Smooth muscle cell (in vitro differentiated cells): ENCODE measurements at regions not wholly inside any gene's neighbourhood (a gene's known extent, or its start where the extent isn't known, plus 50 kb on each side); places are given as distances from the start of the nearest gene placed in this dataset.
A peak's percentile ranks its signal among the peaks of the same experiment; 100 is the strongest.

Experiments used
- DNase-seq: peaks from one replicate; lab custom pipeline; 2025; ENCODE audit not compliant: unreplicated experiment; lab: John Stamatoyannopoulos, UW
- H2AFZ ChIP-seq: fragments of 200-600 bp; sonication (generic); 2 replicates; pipeline ENCODE4 v1.6.0; 2016; ENCODE audit warnings: antibody characterized with exemption, low read depth, mild to moderate bottlenecking
- H3F3A ChIP-seq: fragments of 200-600 bp; sonication (generic); 2 replicates; pipeline ENCODE4 v1.6.0; 2017; ENCODE audit warnings: antibody characterized with exemption, low read depth
- H3K27ac ChIP-seq: fragments of 200-600 bp; sonication (generic); 2 replicates; pipeline ENCODE4 v1.5.1; 2016; ENCODE audit warnings: low read depth, mild to moderate bottlenecking
- H3K27me3 ChIP-seq: fragments of 200-600 bp; sonication (generic); 2 replicates; pipeline ENCODE4 v1.6.1; 2016; ENCODE audit warnings: low read depth, mild to moderate bottlenecking
- H3K36me3 ChIP-seq: fragments of 200-600 bp; sonication (generic); 2 replicates; pipeline ENCODE4 v1.5.1; 2016; ENCODE audit warnings: low read depth
- H3K4me1 ChIP-seq: fragments of 200-600 bp; sonication (generic); 2 replicates; pipeline ENCODE4 v1.5.1; 2016; ENCODE audit warnings: low read depth
- H3K4me2 ChIP-seq: fragments of 200-600 bp; sonication (generic); 2 replicates; pipeline ENCODE4 v1.6.0; 2016; ENCODE audit warnings: mild to moderate bottlenecking
- H3K4me3 ChIP-seq: fragments of 200-600 bp; sonication (generic); 2 replicates; pipeline ENCODE4 v1.5.1; 2016; ENCODE audit warnings: mild to moderate bottlenecking
- H3K79me2 ChIP-seq: fragments of 200-600 bp; sonication (generic); 2 replicates; pipeline ENCODE4 v1.6.0; 2016; ENCODE audit warnings: low read depth, mild to moderate bottlenecking
- H3K9ac ChIP-seq: fragments of 200-600 bp; sonication (generic); 2 replicates; pipeline ENCODE4 v1.6.0; 2016; ENCODE audit warnings: low read depth
- H3K9me3 ChIP-seq: fragments of 200-600 bp; sonication (generic); replicated peaks from 2 replicates; pipeline ENCODE4 v1.5.1; 2016; ENCODE audit warnings: low read depth
- H4K20me1 ChIP-seq: fragments of 200-600 bp; sonication (generic); 2 replicates; pipeline ENCODE4 v1.6.0; 2016; ENCODE audit warnings: low read depth
- WGBS: methylation state at CpG from one replicate; pipeline ENCODE4 v1.1.7; 2016; ENCODE audit warnings: low lambda C conversion rate; 5-methylcytosine and 5-hydroxymethylcytosine counted together
- TF ChIP-seq, protein P1 (sequence below): fragments of 200-600 bp; sonication (generic); IDR thresholded peaks from 2 replicates; pipeline ENCODE4 v1.5.1; 2017; ENCODE audit warnings: borderline replicate concordance, mild to moderate bottlenecking, antibody characterized with exemption; ENCODE audit not compliant: insufficient read depth, poor library complexity, severe bottlenecking

DNA sequence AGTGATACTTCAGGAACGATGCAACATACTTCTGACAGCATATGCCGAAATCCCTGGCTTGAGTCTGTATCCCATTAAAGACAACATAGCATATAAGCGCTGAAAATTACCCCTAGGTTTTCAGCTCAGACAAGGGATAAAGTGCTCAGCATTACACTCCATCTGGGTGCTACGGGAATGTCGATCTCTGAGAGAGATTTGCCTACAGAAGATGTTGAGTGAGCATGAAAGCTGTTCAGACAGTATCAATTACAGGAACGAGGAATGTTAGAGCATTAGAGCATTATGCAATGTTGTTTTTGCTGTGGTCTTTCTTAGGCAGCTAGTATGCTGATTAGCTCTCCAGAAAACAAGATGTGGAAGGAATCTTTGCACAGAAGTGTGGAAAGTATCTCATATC is 484.5 kb downstream of the LIG4 start:
- no peaks in the 10 kb centered on the region for H3K9me3 ChIP-seq
- H3K79me2 ChIP-seq = no peaks in the 10 kb centered on the region
- TF ChIP-seq, protein P1, sequence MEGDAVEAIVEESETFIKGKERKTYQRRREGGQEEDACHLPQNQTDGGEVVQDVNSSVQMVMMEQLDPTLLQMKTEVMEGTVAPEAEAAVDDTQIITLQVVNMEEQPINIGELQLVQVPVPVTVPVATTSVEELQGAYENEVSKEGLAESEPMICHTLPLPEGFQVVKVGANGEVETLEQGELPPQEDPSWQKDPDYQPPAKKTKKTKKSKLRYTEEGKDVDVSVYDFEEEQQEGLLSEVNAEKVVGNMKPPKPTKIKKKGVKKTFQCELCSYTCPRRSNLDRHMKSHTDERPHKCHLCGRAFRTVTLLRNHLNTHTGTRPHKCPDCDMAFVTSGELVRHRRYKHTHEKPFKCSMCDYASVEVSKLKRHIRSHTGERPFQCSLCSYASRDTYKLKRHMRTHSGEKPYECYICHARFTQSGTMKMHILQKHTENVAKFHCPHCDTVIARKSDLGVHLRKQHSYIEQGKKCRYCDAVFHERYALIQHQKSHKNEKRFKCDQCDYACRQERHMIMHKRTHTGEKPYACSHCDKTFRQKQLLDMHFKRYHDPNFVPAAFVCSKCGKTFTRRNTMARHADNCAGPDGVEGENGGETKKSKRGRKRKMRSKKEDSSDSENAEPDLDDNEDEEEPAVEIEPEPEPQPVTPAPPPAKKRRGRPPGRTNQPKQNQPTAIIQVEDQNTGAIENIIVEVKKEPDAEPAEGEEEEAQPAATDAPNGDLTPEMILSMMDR = no peak
- no peak overlapping the region for H3K27ac ChIP-seq
- H4K20me1 ChIP-seq = no peaks in the 10 kb centered on the region
- H3K4me1 ChIP-seq = no peaks in the 10 kb centered on the region
- WGBS = 33% methylated on average over 6 of the region's 6 CpGs
- no peak for DNase-seq
- H3K27me3 ChIP-seq = no peaks in the 10 kb centered on the region
- no peak overlapping the region for H2AFZ ChIP-seq
- H3K9ac ChIP-seq = no peak overlapping the region
- H3K4me3 ChIP-seq = no peak overlapping the region
- peak overlapping the region; percentile 3 for H3K4me2 ChIP-seq
- H3F3A ChIP-seq = no peaks in the 10 kb centered on the region
- H3K36me3 ChIP-seq = no peaks in the 10 kb centered on the region

DNA sequence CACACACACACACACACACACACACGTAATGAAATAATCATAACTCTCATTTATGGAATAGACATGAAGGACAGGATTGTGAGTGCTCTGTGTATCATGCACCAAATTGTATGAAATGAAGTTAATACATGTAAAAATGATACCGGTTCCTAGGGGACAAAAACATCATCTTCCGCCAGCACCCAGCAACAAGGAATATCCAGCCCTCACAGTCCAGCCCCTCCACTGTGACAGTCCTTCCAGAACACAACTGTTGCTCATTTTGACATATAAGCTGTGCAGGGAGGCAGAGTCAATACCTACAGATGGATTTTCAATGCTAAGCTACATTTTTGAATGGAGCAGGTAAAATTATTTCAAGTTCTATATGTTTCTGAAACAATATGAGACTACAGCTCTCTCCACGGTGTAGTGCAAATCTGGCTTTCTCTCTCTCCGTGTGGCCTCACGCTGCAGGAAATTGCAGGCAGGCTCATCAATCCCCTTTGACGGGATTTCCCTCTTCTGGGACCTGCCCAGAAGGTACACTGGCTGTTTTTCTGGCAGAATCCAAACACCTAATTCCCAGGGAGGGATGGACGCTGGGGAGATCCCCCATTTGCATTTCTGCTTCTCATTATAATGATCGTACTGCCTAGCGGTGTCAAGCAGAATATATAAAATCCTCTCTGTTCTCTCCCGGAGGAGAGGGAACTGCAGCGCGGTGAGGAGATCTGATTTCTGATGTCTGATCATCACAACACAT is 494.0 kb downstream of the LIG4 start:
- WGBS = 81% methylated on average over 13 of the region's 13 CpGs
- Histone ChIP-seq H3K27ac (no peak overlapping the region), H3F3A (no peaks in the 10 kb centered on the region), H3K4me2 (no peak overlapping the region), H3K9me3 (no peaks in the 10 kb centered on the region), H3K4me1 (no peaks in the 10 kb centered on the region), H3K79me2 (no peaks in the 10 kb centered on the region), H4K20me1 (no peaks in the 10 kb centered on the region), H3K36me3 (no peaks in the 10 kb centered on the region), H3K27me3 (no peaks in the 10 kb centered on the region), H2AFZ (no peak overlapping the region), H3K4me3 (no peak overlapping the region), H3K9ac (no peak overlapping the region)
- TF ChIP-seq, protein P1 = no peak
- no peak for DNase-seq

DNA sequence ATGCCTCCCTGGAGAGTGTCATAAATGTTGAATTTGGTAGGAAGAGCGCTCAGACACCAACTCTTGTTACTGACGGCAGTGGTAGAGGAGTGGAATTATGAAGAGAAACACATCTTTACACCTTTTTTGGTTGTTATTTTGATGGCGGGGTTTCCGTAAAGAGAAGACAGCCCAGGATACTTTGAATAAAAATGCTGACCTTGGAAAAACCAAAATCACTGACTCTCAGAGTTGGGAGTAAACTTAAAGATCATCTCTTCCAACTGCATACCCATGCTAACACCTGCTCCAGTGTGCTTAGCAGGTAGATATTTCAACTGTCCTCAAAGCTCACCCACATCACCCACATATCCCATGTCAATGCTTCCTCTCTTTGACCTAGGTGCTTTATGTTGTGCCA is 498.6 kb downstream of the LIG4 start:
- no peak for DNase-seq
- Histone ChIP-seq H3K4me1 (peaks cover 7% of the 10 kb centered on the region), H3K27ac (no peak overlapping the region), H2AFZ (no peak overlapping the region), H3K4me2 (no peak overlapping the region), H3K27me3 (no peaks in the 10 kb centered on the region), H4K20me1 (no peaks in the 10 kb centered on the region), H3K9me3 (no peaks in the 10 kb centered on the region), H3K4me3 (no peak overlapping the region), H3K36me3 (no peaks in the 10 kb centered on the region), H3F3A (no peaks in the 10 kb centered on the region), H3K79me2 (no peaks in the 10 kb centered on the region), H3K9ac (no peak overlapping the region)
- TF ChIP-seq, protein P1 = no peak
- WGBS = 91% methylated on average over 4 of the region's 4 CpGs

DNA sequence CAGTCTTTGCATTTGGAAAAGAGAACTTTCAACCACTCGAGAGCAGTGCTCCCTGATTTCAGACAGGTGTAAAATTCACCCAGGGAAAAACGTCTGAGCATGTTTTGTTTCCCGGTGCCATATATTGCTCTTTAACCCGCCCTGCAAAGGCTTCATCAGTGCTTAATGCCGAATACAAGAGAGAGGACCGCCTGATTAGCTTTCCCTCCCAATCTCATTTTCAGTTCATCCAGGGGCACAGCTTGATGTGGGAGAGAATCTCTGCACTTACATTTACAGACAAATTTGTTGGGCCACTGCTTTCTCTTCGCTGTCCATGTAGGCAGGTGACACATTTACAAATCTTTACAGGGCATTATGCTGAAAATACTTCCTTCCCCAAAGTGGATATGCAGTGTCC is 499.1 kb downstream of the LIG4 start:
- Histone ChIP-seq H3K27me3 (no peaks in the 10 kb centered on the region), H3K9me3 (no peaks in the 10 kb centered on the region), H2AFZ (no peak overlapping the region), H3K36me3 (no peaks in the 10 kb centered on the region), H4K20me1 (no peaks in the 10 kb centered on the region), H3K4me2 (no peak overlapping the region), H3F3A (no peaks in the 10 kb centered on the region), H3K79me2 (no peaks in the 10 kb centered on the region), H3K27ac (no peak overlapping the region), H3K9ac (no peak overlapping the region), H3K4me1 (peaks cover 7% of the 10 kb centered on the region), H3K4me3 (no peak overlapping the region)
- TF ChIP-seq, protein P1 = no peak
- no peak for DNase-seq
- 82% methylated on average over 7 of the region's 7 CpGs for WGBS
